ENCODE measurements at regions not wholly inside any gene's neighbourhood (a gene's known extent, or its start where the extent isn't known, plus 50 kb on each side); places are given as distances from the start of the nearest gene placed in this dataset.

- TF ChIP-seq CTCF (conservative IDR thresholded peaks at IDR 0.05; ENCODE audit: low read depth, low read length), result no peak
- TF ChIP-seq RFX5 (IDR thresholded peaks at IDR 0.05; ENCODE audit: low read depth, low read length), result no peak
- TF ChIP-seq POLR2A (IDR thresholded peaks at IDR 0.05; ENCODE audit: low read depth, low read length), result no peak
- TF ChIP-seq USF2 (IDR thresholded peaks at IDR 0.05; ENCODE audit: low read depth, low read length), result no peak
- no peak for TF ChIP-seq RCOR1 (IDR thresholded peaks at IDR 0.05; ENCODE audit: insufficient replicate concordance, low read length)
- TF ChIP-seq RAD21 (IDR thresholded peaks at IDR 0.05; ENCODE audit: low read length), result no peak
- TF ChIP-seq BHLHE40 (IDR thresholded peaks at IDR 0.05; ENCODE audit: low read depth, low read length), result no peak
- TF ChIP-seq MAFK (IDR thresholded peaks at IDR 0.05; ENCODE audit: low read depth, low read length), result no peak
- no peak for TF ChIP-seq MAZ (IDR thresholded peaks at IDR 0.05; ENCODE audit: borderline replicate concordance, low read depth, low read length)
- TF ChIP-seq FOS (IDR thresholded peaks at IDR 0.05; ENCODE audit: low read depth, low read length), result no peak
Measured at GRCh38 chr3:4250064-4250463, 53.1 kb upstream of the SETMAR start.

Measured in IMR-90 (cell line).